NB4 (cell line): ENCODE measurements at regions not wholly inside any gene's neighbourhood (a gene's known extent, or its start where the extent isn't known, plus 50 kb on each side); places are given as distances from the start of the nearest gene placed in this dataset.

Experiments
- DNase-seq: peaks from one replicate; pipeline ENCODE4 v3.0.0; 2010; ENCODE audit warnings: low read depth
- H3K4me3 ChIP-seq: one replicate; pipeline ENCODE4 v1.5.1; 2011; ENCODE audit warnings: mild to moderate bottlenecking, low read depth, low read length, moderate library complexity
- MYC ChIP-seq: IDR thresholded peaks from 2 replicates; pipeline ENCODE4 v1.6.1; 2011; ENCODE audit warnings: low read depth, low read length
- POLR2A ChIP-seq: IDR thresholded peaks from 2 replicates; pipeline ENCODE4 v1.6.1; 2011; ENCODE audit warnings: mild to moderate bottlenecking; ENCODE audit not compliant: insufficient read length; ENCODE audit errors: extremely low read depth
- TF ChIP-seq, protein P1 (sequence below): IDR thresholded peaks from one replicate; pipeline ENCODE4 v1.5.1; 2012; ENCODE audit warnings: low read depth, low read length
- TF ChIP-seq, protein P2 (sequence below): IDR thresholded peaks from 2 replicates; pipeline ENCODE4 v1.6.1; 2011; ENCODE audit warnings: low read depth, low read length

DNA sequence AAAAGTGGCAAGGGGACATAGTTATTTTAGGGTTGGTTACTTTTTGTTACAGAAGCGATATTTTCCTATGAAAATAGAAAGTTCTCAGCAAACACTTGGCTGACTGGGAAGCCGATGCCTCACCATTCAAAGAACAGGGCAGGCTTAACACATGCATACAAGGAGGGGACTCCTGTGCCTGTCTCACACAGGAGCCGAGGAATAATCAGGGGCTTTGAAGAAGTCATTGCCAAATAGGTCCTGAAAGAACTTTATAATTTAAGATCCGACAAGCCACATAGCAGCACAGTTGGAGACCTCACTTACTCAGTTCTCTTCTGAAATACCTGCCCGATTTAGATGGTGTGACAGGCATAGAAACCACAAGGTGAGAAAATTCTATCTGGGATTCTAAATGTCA lies 389.8 kb downstream of the EMP1 start:
- H3K4me3 ChIP-seq = no peak overlapping the region
- DNase-seq = no peak
- TF ChIP-seq, protein P1, sequence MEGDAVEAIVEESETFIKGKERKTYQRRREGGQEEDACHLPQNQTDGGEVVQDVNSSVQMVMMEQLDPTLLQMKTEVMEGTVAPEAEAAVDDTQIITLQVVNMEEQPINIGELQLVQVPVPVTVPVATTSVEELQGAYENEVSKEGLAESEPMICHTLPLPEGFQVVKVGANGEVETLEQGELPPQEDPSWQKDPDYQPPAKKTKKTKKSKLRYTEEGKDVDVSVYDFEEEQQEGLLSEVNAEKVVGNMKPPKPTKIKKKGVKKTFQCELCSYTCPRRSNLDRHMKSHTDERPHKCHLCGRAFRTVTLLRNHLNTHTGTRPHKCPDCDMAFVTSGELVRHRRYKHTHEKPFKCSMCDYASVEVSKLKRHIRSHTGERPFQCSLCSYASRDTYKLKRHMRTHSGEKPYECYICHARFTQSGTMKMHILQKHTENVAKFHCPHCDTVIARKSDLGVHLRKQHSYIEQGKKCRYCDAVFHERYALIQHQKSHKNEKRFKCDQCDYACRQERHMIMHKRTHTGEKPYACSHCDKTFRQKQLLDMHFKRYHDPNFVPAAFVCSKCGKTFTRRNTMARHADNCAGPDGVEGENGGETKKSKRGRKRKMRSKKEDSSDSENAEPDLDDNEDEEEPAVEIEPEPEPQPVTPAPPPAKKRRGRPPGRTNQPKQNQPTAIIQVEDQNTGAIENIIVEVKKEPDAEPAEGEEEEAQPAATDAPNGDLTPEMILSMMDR = no peak
- TF ChIP-seq MYC (no peak), POLR2A (no peak)
- TF ChIP-seq, protein P2, sequence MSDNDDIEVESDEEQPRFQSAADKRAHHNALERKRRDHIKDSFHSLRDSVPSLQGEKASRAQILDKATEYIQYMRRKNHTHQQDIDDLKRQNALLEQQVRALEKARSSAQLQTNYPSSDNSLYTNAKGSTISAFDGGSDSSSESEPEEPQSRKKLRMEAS = no peak

DNA sequence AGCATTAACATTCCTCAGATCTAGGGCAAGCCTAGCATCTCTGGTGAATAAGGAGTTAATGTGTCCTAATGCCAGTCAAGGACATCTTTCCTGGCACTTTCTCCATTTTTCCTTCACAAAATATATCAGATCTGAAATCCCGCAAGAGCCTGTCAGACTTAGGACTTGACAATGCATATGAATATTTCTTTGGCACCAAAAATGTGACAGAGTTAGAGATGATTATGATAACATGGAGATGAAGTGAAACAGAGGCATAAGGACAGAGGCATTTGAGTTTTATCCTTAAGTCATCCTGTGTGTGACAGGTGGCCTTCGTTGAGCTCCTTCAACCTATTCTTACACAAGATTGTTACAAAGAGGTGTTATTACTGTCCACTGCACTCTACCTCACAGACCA lies 388.0 kb downstream of the EMP1 start:
- H3K4me3 ChIP-seq = no peak overlapping the region
- no peak for DNase-seq
- no peak for TF ChIP-seq MYC
- no peak for TF ChIP-seq POLR2A
- TF ChIP-seq, protein P2 = no peak
- TF ChIP-seq, protein P1 = no peak

DNA sequence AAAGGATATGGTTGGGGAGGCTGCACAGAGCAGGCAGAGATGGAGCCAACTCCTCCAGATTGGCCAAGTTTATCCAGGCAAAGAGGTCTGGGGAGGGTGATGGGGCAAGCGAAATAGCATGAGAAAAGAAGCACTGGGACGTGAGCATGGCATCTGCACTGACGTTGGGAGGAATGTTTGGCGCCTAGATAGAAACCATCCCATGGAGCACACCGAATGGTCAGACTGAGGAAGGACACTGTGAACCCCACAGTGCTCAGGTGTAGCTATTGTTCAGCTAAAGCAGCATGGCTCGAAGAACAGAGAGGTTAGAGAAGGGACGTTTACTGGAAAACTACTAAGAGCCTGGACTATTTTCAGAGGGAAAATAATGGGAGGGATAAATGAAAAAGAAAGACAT lies 387.1 kb downstream of the EMP1 start:
- TF ChIP-seq, protein P2 = no peak
- TF ChIP-seq, protein P1 = no peak
- TF ChIP-seq MYC = no peak
- DNase-seq = no peak
- no peak overlapping the region for H3K4me3 ChIP-seq

DNA sequence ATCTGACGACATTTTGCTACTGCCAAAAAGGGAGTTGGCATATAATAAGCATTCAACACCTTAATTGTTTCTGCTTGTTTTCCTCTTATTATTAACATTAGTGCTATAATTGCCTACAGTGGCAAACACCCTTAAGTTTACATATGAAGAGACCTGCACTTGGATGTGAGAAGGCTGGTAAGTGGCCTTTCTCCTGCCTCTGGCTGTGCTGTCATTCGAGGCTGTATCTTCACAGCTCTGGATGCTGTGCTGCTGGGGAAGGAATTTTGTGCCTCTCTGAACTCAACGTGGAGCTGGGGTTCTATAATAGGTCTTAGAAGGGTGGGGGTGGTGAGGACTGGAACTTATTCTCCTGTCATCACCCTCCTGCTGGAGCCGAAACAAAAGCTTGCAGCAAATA lies 385.9 kb downstream of the EMP1 start:
- TF ChIP-seq, protein P2 = no peak
- TF ChIP-seq, protein P1 = no peak
- TF ChIP-seq MYC (no peak), POLR2A (no peak)
- no peak overlapping the region for H3K4me3 ChIP-seq
- no peak for DNase-seq

DNA sequence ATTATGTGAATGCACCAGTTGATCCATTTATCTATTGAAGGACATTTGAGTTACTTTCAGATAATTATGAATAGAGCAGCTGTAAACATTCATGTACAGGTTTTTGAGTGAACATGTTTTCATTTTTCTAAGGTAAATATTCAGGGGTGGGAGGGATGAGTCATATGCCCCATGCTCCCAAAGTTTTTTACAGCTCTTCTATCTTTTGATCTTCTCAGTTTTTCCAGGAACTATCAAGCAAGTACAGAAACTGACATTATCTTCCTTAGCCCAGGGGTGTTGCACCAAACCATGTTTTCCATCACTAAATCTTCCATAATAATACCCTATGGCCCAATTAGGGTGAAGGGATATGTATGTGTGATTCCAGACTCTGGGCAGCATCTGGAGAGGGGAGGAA lies 384.5 kb downstream of the EMP1 start:
- no peak overlapping the region for H3K4me3 ChIP-seq
- DNase-seq = no peak
- TF ChIP-seq, protein P1 = no peak
- TF ChIP-seq MYC (no peak), POLR2A (no peak)
- TF ChIP-seq, protein P2 = no peak

DNA sequence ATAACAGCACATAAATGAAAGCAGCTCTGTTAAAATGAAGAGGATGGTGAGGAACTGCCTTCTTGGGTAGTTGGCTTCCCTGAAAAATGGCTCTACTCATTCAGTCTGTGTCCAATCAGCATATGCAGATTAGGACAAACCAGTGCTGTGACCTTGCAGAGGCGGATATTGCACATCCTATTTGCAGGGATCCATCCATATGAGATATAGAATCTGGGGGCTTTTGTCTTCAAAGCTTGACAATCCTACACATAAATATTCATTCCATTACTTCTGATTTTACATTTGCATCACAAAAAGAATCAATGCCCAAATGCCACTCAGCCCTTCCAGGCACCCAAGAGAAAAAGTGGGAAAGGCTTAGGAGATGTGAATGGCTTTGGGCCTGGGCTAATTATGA lies 383.7 kb downstream of the EMP1 start:
- TF ChIP-seq, protein P2 = no peak
- TF ChIP-seq POLR2A (no peak), MYC (no peak)
- TF ChIP-seq, protein P1 = no peak
- H3K4me3 ChIP-seq = no peak overlapping the region
- DNase-seq = no peak
